Smooth muscle cell (in vitro differentiated cells): ENCODE measurements at regions not wholly inside any gene's neighbourhood (a gene's known extent, or its start where the extent isn't known, plus 50 kb on each side); places are given as distances from the start of the nearest gene placed in this dataset.

Source experiments
- DNase-seq: peaks from one replicate; lab custom pipeline; 2025; ENCODE audit not compliant: unreplicated experiment; lab: John Stamatoyannopoulos, UW
- H2AFZ ChIP-seq: fragments of 200-600 bp; sonication (generic); 2 replicates; pipeline ENCODE4 v1.6.0; 2016; ENCODE audit warnings: antibody characterized with exemption, low read depth, mild to moderate bottlenecking
- H3F3A ChIP-seq: fragments of 200-600 bp; sonication (generic); 2 replicates; pipeline ENCODE4 v1.6.0; 2017; ENCODE audit warnings: antibody characterized with exemption, low read depth
- H3K27ac ChIP-seq: fragments of 200-600 bp; sonication (generic); 2 replicates; pipeline ENCODE4 v1.5.1; 2016; ENCODE audit warnings: low read depth, mild to moderate bottlenecking
- H3K27me3 ChIP-seq: fragments of 200-600 bp; sonication (generic); 2 replicates; pipeline ENCODE4 v1.6.1; 2016; ENCODE audit warnings: low read depth, mild to moderate bottlenecking
- H3K36me3 ChIP-seq: fragments of 200-600 bp; sonication (generic); 2 replicates; pipeline ENCODE4 v1.5.1; 2016; ENCODE audit warnings: low read depth
- H3K4me1 ChIP-seq: fragments of 200-600 bp; sonication (generic); 2 replicates; pipeline ENCODE4 v1.5.1; 2016; ENCODE audit warnings: low read depth
- H3K4me2 ChIP-seq: fragments of 200-600 bp; sonication (generic); 2 replicates; pipeline ENCODE4 v1.6.0; 2016; ENCODE audit warnings: mild to moderate bottlenecking
- H3K4me3 ChIP-seq: fragments of 200-600 bp; sonication (generic); 2 replicates; pipeline ENCODE4 v1.5.1; 2016; ENCODE audit warnings: mild to moderate bottlenecking
- H3K79me2 ChIP-seq: fragments of 200-600 bp; sonication (generic); 2 replicates; pipeline ENCODE4 v1.6.0; 2016; ENCODE audit warnings: low read depth, mild to moderate bottlenecking
- H3K9ac ChIP-seq: fragments of 200-600 bp; sonication (generic); 2 replicates; pipeline ENCODE4 v1.6.0; 2016; ENCODE audit warnings: low read depth
- H3K9me3 ChIP-seq: fragments of 200-600 bp; sonication (generic); replicated peaks from 2 replicates; pipeline ENCODE4 v1.5.1; 2016; ENCODE audit warnings: low read depth
- H4K20me1 ChIP-seq: fragments of 200-600 bp; sonication (generic); 2 replicates; pipeline ENCODE4 v1.6.0; 2016; ENCODE audit warnings: low read depth
- WGBS: methylation state at CpG from one replicate; pipeline ENCODE4 v1.1.7; 2016; ENCODE audit warnings: low lambda C conversion rate; 5-methylcytosine and 5-hydroxymethylcytosine counted together
- TF ChIP-seq, protein P1 (sequence below): fragments of 200-600 bp; sonication (generic); IDR thresholded peaks from 2 replicates; pipeline ENCODE4 v1.5.1; 2017; ENCODE audit warnings: borderline replicate concordance, mild to moderate bottlenecking, antibody characterized with exemption; ENCODE audit not compliant: insufficient read depth, poor library complexity, severe bottlenecking

- Histone ChIP-seq H4K20me1 (no peaks in the 10 kb centered on the region), H3K9ac (no peak overlapping the region), H3K4me2 (no peak overlapping the region), H2AFZ (no peak overlapping the region), H3K27ac (no peak overlapping the region), H3K79me2 (no peaks in the 10 kb centered on the region), H3F3A (no peaks in the 10 kb centered on the region), H3K4me1 (peaks cover 10% of the 10 kb centered on the region), H3K36me3 (no peaks in the 10 kb centered on the region), H3K27me3 (no peaks in the 10 kb centered on the region), H3K9me3 (no peaks in the 10 kb centered on the region), H3K4me3 (no peak overlapping the region)
- 68% methylated on average over 7 of the region's 7 CpGs for WGBS
- TF ChIP-seq, protein P1, sequence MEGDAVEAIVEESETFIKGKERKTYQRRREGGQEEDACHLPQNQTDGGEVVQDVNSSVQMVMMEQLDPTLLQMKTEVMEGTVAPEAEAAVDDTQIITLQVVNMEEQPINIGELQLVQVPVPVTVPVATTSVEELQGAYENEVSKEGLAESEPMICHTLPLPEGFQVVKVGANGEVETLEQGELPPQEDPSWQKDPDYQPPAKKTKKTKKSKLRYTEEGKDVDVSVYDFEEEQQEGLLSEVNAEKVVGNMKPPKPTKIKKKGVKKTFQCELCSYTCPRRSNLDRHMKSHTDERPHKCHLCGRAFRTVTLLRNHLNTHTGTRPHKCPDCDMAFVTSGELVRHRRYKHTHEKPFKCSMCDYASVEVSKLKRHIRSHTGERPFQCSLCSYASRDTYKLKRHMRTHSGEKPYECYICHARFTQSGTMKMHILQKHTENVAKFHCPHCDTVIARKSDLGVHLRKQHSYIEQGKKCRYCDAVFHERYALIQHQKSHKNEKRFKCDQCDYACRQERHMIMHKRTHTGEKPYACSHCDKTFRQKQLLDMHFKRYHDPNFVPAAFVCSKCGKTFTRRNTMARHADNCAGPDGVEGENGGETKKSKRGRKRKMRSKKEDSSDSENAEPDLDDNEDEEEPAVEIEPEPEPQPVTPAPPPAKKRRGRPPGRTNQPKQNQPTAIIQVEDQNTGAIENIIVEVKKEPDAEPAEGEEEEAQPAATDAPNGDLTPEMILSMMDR, result no peak
- no peak for DNase-seq
These were observed 422.2 kb upstream of the POU3F3 start for GRCh38 chr2:104431701-104432121.

DNA sequence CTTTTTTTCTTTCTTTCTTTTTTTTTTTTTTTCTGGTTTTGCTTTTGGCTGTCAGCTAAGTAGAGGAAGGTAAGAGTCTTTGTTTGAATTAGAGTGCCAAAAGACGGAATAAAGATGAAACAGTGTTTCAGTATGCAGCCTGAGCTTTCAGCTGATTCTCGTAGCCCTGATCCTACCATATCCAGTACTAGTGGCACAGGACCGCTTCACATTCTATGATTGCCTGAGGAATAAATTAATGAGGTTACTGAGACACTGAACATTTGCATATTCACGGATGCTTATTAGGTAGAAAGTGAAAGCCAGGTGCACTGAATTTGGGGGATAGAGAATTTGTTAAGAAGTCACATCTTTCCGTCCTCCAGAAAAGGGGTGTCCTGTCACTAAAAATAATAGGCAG, 421.5 kb upstream of the POU3F3 start:
- no peak for DNase-seq
- H3K4me1 ChIP-seq, result peaks cover 10% of the 10 kb centered on the region
- no peaks in the 10 kb centered on the region for H3F3A ChIP-seq
- no peak overlapping the region for H3K4me2 ChIP-seq
- H3K79me2 ChIP-seq, result no peaks in the 10 kb centered on the region
- H3K9ac ChIP-seq, result no peak overlapping the region
- no peak overlapping the region for H2AFZ ChIP-seq
- H3K4me3 ChIP-seq, result no peak overlapping the region
- no peak overlapping the region for H3K27ac ChIP-seq
- 89% methylated on average over 5 of the region's 5 CpGs for WGBS
- H4K20me1 ChIP-seq, result no peaks in the 10 kb centered on the region
- H3K27me3 ChIP-seq, result no peaks in the 10 kb centered on the region
- no peaks in the 10 kb centered on the region for H3K36me3 ChIP-seq
- H3K9me3 ChIP-seq, result no peaks in the 10 kb centered on the region
- TF ChIP-seq, protein P1, result no peak

DNA sequence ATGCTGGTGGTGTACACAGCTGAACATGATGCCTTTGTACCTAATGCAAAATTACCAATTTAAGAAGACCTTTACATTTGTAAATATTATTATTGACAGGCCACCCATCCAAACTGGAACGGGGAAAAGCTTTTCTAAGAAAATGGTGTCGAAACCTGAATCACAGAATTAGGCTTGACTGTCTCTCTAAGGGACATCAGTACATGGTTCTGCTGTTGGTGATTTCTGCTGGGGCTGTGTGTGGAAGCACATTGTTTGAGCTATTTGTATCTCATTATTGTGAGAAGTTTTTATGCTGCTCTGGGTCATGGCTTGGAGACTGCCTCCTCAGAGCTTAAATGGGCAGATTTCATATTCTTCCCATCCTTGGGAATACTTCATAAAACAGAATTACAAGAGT, 420.9 kb upstream of the POU3F3 start:
- no peak overlapping the region for H3K9ac ChIP-seq
- TF ChIP-seq, protein P1, result no peak
- 97% methylated on average over 2 of the region's 2 CpGs for WGBS
- no peaks in the 10 kb centered on the region for H3K27me3 ChIP-seq
- no peak overlapping the region for H2AFZ ChIP-seq
- H3K4me3 ChIP-seq, result no peak overlapping the region
- H3K36me3 ChIP-seq, result no peaks in the 10 kb centered on the region
- no peaks in the 10 kb centered on the region for H3K79me2 ChIP-seq
- H3K9me3 ChIP-seq, result no peaks in the 10 kb centered on the region
- no peak overlapping the region for H3K27ac ChIP-seq
- H3F3A ChIP-seq, result no peaks in the 10 kb centered on the region
- H4K20me1 ChIP-seq, result no peaks in the 10 kb centered on the region
- H3K4me1 ChIP-seq, result peaks cover 10% of the 10 kb centered on the region
- no peak overlapping the region for H3K4me2 ChIP-seq
- DNase-seq, result no peak

GRCh38 chr2:104433657-104434056, 420.3 kb upstream of the POU3F3 start:
- Histone ChIP-seq H3K36me3 (no peaks in the 10 kb centered on the region), H3K79me2 (no peaks in the 10 kb centered on the region), H2AFZ (no peak overlapping the region), H3K9me3 (no peaks in the 10 kb centered on the region), H3K4me2 (peak overlapping the region; percentile 86), H3K4me1 (peaks cover 10% of the 10 kb centered on the region), H3K27me3 (no peaks in the 10 kb centered on the region), H4K20me1 (no peaks in the 10 kb centered on the region), H3F3A (no peaks in the 10 kb centered on the region), H3K9ac (no peak overlapping the region), H3K4me3 (no peak overlapping the region), H3K27ac (no peak overlapping the region)
- TF ChIP-seq, protein P1, result no peak
- DNase-seq, result no peak
- WGBS, result 95% methylated on average over 3 of the region's 3 CpGs
